Fibroblast of pulmonary artery (primary cell): ENCODE measurements at regions not wholly inside any gene's neighbourhood (a gene's known extent, or its start where the extent isn't known, plus 50 kb on each side); places are given as distances from the start of the nearest gene placed in this dataset.
A peak's percentile ranks its signal among the peaks of the same experiment; 100 is the strongest.

ENCODE experiments used
- DNase-seq: peaks from one replicate; pipeline ENCODE4 v3.0.0-alpha.2; 2010; ENCODE audit warnings: low read depth
- H3K4me3 ChIP-seq: replicated peaks from 2 replicates; pipeline ENCODE4 v1.5.1; 2011; ENCODE audit warnings: low read depth, mild to moderate bottlenecking, control low read depth, low read length, moderate library complexity
- CTCF ChIP-seq: IDR thresholded peaks from 2 replicates; pipeline ENCODE4 v1.5.1; 2011; ENCODE audit warnings: mild to moderate bottlenecking, control low read depth, low read length, inconsistent platforms; ENCODE audit errors: missing control alignments

GRCh38 chr14:26381405-26381804 lies 216.4 kb downstream of the NOVA1 start:
- TF ChIP-seq CTCF = no peak
- DNase-seq = no peak
- no peak overlapping the region for H3K4me3 ChIP-seq

- no peak for TF ChIP-seq CTCF
- no peak for DNase-seq
- H3K4me3 ChIP-seq = no peak overlapping the region
Measured at GRCh38 chr14:26380637-26381036, 217.2 kb downstream of the NOVA1 start.

- no peak for TF ChIP-seq CTCF
- peak; percentile 46 for DNase-seq
Measured at GRCh38 chr14:26379951-26380350, 217.9 kb downstream of the NOVA1 start.

GRCh38 chr14:26377150-26377549 lies 220.7 kb downstream of the NOVA1 start:
- H3K4me3 ChIP-seq = no peak overlapping the region
- no peak for DNase-seq
- TF ChIP-seq CTCF = no peak

More at GRCh38 chr14:26379951-26380350, 217.9 kb downstream of the NOVA1 start:
- H3K4me3 ChIP-seq = no peak overlapping the region

- TF ChIP-seq CTCF = no peak
- peak; percentile 66 for DNase-seq
Measured at GRCh38 chr14:26370115-26370514, 227.7 kb downstream of the NOVA1 start.

GRCh38 chr14:26363689-26364088 lies 234.1 kb downstream of the NOVA1 start:
- DNase-seq = no peak
- no peak for TF ChIP-seq CTCF
- H3K4me3 ChIP-seq = no peak overlapping the region

More at GRCh38 chr14:26370115-26370514, 227.7 kb downstream of the NOVA1 start:
- no peak overlapping the region for H3K4me3 ChIP-seq

- no peak for DNase-seq
- TF ChIP-seq CTCF = no peak
- no peak overlapping the region for H3K4me3 ChIP-seq
Measured at GRCh38 chr14:26344596-26344995, 253.2 kb downstream of the NOVA1 start.
